ENCODE measurements at regions not wholly inside any gene's neighbourhood (a gene's known extent, or its start where the extent isn't known, plus 50 kb on each side); places are given as distances from the start of the nearest gene placed in this dataset.

DNA sequence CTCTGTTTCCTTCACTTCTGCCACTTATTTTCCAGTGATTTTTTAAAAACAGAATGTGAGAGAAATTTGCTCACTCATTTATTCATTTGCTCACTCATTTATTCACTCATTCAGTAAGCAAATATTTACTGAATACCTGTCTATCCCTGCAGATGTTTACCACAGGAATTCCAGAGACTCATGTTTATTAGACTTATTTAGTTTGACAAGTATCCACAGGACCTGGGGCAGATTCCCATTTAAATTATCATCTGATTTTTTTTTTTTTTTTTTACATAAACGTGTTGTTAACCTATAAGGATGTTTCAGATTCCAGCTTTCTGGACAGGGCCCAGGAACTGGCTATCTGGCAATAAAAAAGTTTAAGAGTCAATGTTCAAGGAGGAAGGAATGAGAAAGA is 175.1 kb upstream of the ERBB4 start:
- FAIRE-seq, result no peak

GRCh38 chr2:212712991-212713390 is 174.4 kb upstream of the ERBB4 start:
- Mint-ChIP-seq H3K36me3 (ENCODE audit: low read depth, unreplicated experiment) (no peaks in the 10 kb centered on the region), H3K27ac (ENCODE audit: unreplicated experiment) (peak overlapping the region; percentile 70), H3K27me3 (ENCODE audit: low read depth, unreplicated experiment) (no peaks in the 10 kb centered on the region), H3K4me3 (ENCODE audit: unreplicated experiment) (no peak overlapping the region), H3K9me3 (ENCODE audit: unreplicated experiment) (no peaks in the 10 kb centered on the region), H3K4me1 (ENCODE audit: low read depth, unreplicated experiment) (peaks cover 22% of the 10 kb centered on the region)
- Histone ChIP-seq H3K4me1 (ENCODE audit: insufficient read depth, low read length) (peaks cover 5% of the 10 kb centered on the region), H3K27me3 (ENCODE audit: insufficient read depth, low read length) (no peaks in the 10 kb centered on the region), H3K27ac (ENCODE audit: low read depth, low read length) (peak overlapping the region; percentile 68), H3K4me3 (ENCODE audit: insufficient read depth, low read depth, low read length) (no peak overlapping the region), H3K9ac (ENCODE audit: low read length) (no peak overlapping the region), H3K9me3 (ENCODE audit: insufficient read depth, low read depth, low read length) (no peaks in the 10 kb centered on the region), H3K36me3 (ENCODE audit: insufficient read depth, low read length) (no peaks in the 10 kb centered on the region), H3K79me2 (ENCODE audit: insufficient read depth, low read length) (no peaks in the 10 kb centered on the region), H3K4me2 (ENCODE audit: low read length) (no peak overlapping the region), H4K20me1 (ENCODE audit: insufficient read depth, low read length) (no peaks in the 10 kb centered on the region), H2AFZ (ENCODE audit: low read depth, low read length) (no peak overlapping the region)
- DNase-seq (ENCODE audit: low read depth), result peak; percentile 36
- no peak for FAIRE-seq
- TF ChIP-seq EZH2 (IDR thresholded peaks at IDR 0.05; ENCODE audit: insufficient read depth, low read length), result no peak
- TF ChIP-seq CTCF (IDR thresholded peaks at IDR 0.05; ENCODE audit: insufficient read depth, low read depth, low read length), result no peak

More for the DNA sequence above, 175.1 kb upstream of the ERBB4 start:
- no peaks in the 10 kb centered on the region for H3K36me3 ChIP-seq (ENCODE audit: insufficient read depth, low read length)
- no peaks in the 10 kb centered on the region for H3K27me3 ChIP-seq (ENCODE audit: insufficient read depth, low read length)
- H3K4me3 Mint-ChIP-seq (ENCODE audit: unreplicated experiment), result no peak overlapping the region
- H3K4me1 Mint-ChIP-seq (ENCODE audit: low read depth, unreplicated experiment), result peaks cover 20% of the 10 kb centered on the region
- H3K9me3 ChIP-seq (ENCODE audit: insufficient read depth, low read depth, low read length), result no peaks in the 10 kb centered on the region
- no peaks in the 10 kb centered on the region for H4K20me1 ChIP-seq (ENCODE audit: insufficient read depth, low read length)
- H3K9ac ChIP-seq (ENCODE audit: low read length), result no peak overlapping the region
- H3K4me1 ChIP-seq (ENCODE audit: insufficient read depth, low read length), result peaks cover 5% of the 10 kb centered on the region
- TF ChIP-seq EZH2 (IDR thresholded peaks at IDR 0.05; ENCODE audit: insufficient read depth, low read length) (no peak), CTCF (IDR thresholded peaks at IDR 0.05; ENCODE audit: insufficient read depth, low read depth, low read length) (no peak)
- no peaks in the 10 kb centered on the region for H3K27me3 Mint-ChIP-seq (ENCODE audit: low read depth, unreplicated experiment)
- no peak overlapping the region for H2AFZ ChIP-seq (ENCODE audit: low read depth, low read length)
- H3K27ac Mint-ChIP-seq (ENCODE audit: unreplicated experiment), result no peak overlapping the region
- H3K9me3 Mint-ChIP-seq (ENCODE audit: unreplicated experiment), result no peaks in the 10 kb centered on the region
- no peak overlapping the region for H3K27ac ChIP-seq (ENCODE audit: low read depth, low read length)
- H3K79me2 ChIP-seq (ENCODE audit: insufficient read depth, low read length), result no peaks in the 10 kb centered on the region
- DNase-seq (ENCODE audit: low read depth), result no peak
- no peak overlapping the region for H3K4me3 ChIP-seq (ENCODE audit: insufficient read depth, low read depth, low read length)
- H3K36me3 Mint-ChIP-seq (ENCODE audit: low read depth, unreplicated experiment), result no peaks in the 10 kb centered on the region
- H3K4me2 ChIP-seq (ENCODE audit: low read length), result no peak overlapping the region

- peak overlapping the region; percentile 70 for H3K27ac Mint-ChIP-seq (ENCODE audit: unreplicated experiment)
Measured at GRCh38 chr2:212712466-212712865, 173.9 kb upstream of the ERBB4 start.

More at GRCh38 chr2:212712466-212712865, 173.9 kb upstream of the ERBB4 start:
- peaks cover 5% of the 10 kb centered on the region for H3K4me1 ChIP-seq (ENCODE audit: insufficient read depth, low read length)
- Mint-ChIP-seq H3K4me3 (ENCODE audit: unreplicated experiment) (no peak overlapping the region), H3K9me3 (ENCODE audit: unreplicated experiment) (no peaks in the 10 kb centered on the region), H3K4me1 (ENCODE audit: low read depth, unreplicated experiment) (peaks cover 22% of the 10 kb centered on the region), H3K27me3 (ENCODE audit: low read depth, unreplicated experiment) (no peaks in the 10 kb centered on the region), H3K36me3 (ENCODE audit: low read depth, unreplicated experiment) (no peaks in the 10 kb centered on the region)
- H4K20me1 ChIP-seq (ENCODE audit: insufficient read depth, low read length), result no peaks in the 10 kb centered on the region
- FAIRE-seq (no peak), DNase-seq (ENCODE audit: low read depth) (no peak)
- TF ChIP-seq CTCF (IDR thresholded peaks at IDR 0.05; ENCODE audit: insufficient read depth, low read depth, low read length) (no peak), EZH2 (IDR thresholded peaks at IDR 0.05; ENCODE audit: insufficient read depth, low read length) (no peak)
- no peaks in the 10 kb centered on the region for H3K9me3 ChIP-seq (ENCODE audit: insufficient read depth, low read depth, low read length)
- peak overlapping the region; percentile 39 for H3K4me2 ChIP-seq (ENCODE audit: low read length)
- peak overlapping the region; percentile 68 for H3K27ac ChIP-seq (ENCODE audit: low read depth, low read length)
- H3K4me3 ChIP-seq (ENCODE audit: insufficient read depth, low read depth, low read length), result no peak overlapping the region
- H2AFZ ChIP-seq (ENCODE audit: low read depth, low read length), result peak overlapping the region; percentile 25
- no peaks in the 10 kb centered on the region for H3K36me3 ChIP-seq (ENCODE audit: insufficient read depth, low read length)
- peak overlapping the region; percentile 54 for H3K9ac ChIP-seq (ENCODE audit: low read length)
- H3K27me3 ChIP-seq (ENCODE audit: insufficient read depth, low read length), result no peaks in the 10 kb centered on the region
- no peaks in the 10 kb centered on the region for H3K79me2 ChIP-seq (ENCODE audit: insufficient read depth, low read length)
